GM19468 (cell line): ENCODE measurements at regions not wholly inside any gene's neighbourhood (a gene's known extent, or its start where the extent isn't known, plus 50 kb on each side); places are given as distances from the start of the nearest gene placed in this dataset.

Experiments used
- ATAC-seq: cut with Tn5 transposase; IDR thresholded peaks from one replicate; pipeline ENCODE4 v1.9.1; 2021; ENCODE audit warnings: mild to moderate bottlenecking, moderate library complexity, moderate number of reproducible peaks; ENCODE audit not compliant: unreplicated experiment; ENCODE audit errors: extremely low read depth

GRCh38 chr20:50272030-50272723 is 81.5 kb downstream of the CEBPB start:
- no peak for ATAC-seq

- ATAC-seq, result no peak
These were observed 82.3 kb downstream of the CEBPB start for GRCh38 chr20:50272724-50273446.

GRCh38 chr20:50273601-50274491 is 83.2 kb downstream of the CEBPB start:
- no peak for ATAC-seq

GRCh38 chr20:50274570-50275430 is 84.2 kb downstream of the CEBPB start:
- no peak for ATAC-seq

GRCh38 chr20:50276119-50277063 is 85.8 kb downstream of the CEBPB start:
- no peak for ATAC-seq

- no peak for ATAC-seq
These were observed 86.4 kb downstream of the CEBPB start for GRCh38 chr20:50277064-50277415.

- ATAC-seq, result no peak
These were observed 87.1 kb downstream of the CEBPB start for GRCh38 chr20:50277460-50278376.

GRCh38 chr20:50278377-50278683 is 87.7 kb downstream of the CEBPB start:
- ATAC-seq, result no peak

- ATAC-seq, result no peak
These were observed 88.3 kb downstream of the CEBPB start for GRCh38 chr20:50278684-50279531.

- ATAC-seq, result no peak
These were observed 89.6 kb downstream of the CEBPB start for GRCh38 chr20:50279988-50280850.

- ATAC-seq, result no peak
These were observed 90.4 kb downstream of the CEBPB start for GRCh38 chr20:50280851-50281655.

GRCh38 chr20:50281831-50282591 is 91.4 kb downstream of the CEBPB start:
- ATAC-seq, result no peak

- no peak for ATAC-seq
These were observed 92.1 kb downstream of the CEBPB start for GRCh38 chr20:50282592-50283241.

- ATAC-seq, result no peak
These were observed 92.7 kb downstream of the CEBPB start for GRCh38 chr20:50283370-50283769.
